ENCODE measurements at regions not wholly inside any gene's neighbourhood (a gene's known extent, or its start where the extent isn't known, plus 50 kb on each side); places are given as distances from the start of the nearest gene placed in this dataset.

- Histone ChIP-seq H3K4me3 (no peak overlapping the region), H3K4me2 (ENCODE audit: control insufficient read depth, insufficient read depth) (no peak overlapping the region), H3K36me3 (ENCODE audit: control insufficient read depth in 2 of 2, insufficient read depth in 2 of 2, low read length in 1 of 2) (no peaks in the 10 kb centered on the region), H4K20me1 (ENCODE audit: control insufficient read depth, insufficient read depth) (no peaks in the 10 kb centered on the region), H3K9me3 (replicated peaks; ENCODE audit: control insufficient read depth, insufficient read depth, low read length) (no peaks in the 10 kb centered on the region), H3K4me1 (ENCODE audit: control insufficient read depth, insufficient read depth, low read length) (no peaks in the 10 kb centered on the region), H2AFZ (ENCODE audit: control insufficient read depth, low read depth, low read length) (no peak overlapping the region), H3K79me2 (ENCODE audit: control insufficient read depth, insufficient read depth, low read length) (no peaks in the 10 kb centered on the region), H3K27ac (ENCODE audit: control insufficient read depth, insufficient read depth) (no peak overlapping the region), H3K27me3 (replicated peaks in 1 of 2; ENCODE audit: control insufficient read depth in 2 of 2, insufficient read depth in 2 of 2, low read length in 1 of 2) (no peaks in the 10 kb centered on the region), H3K9ac (ENCODE audit: control insufficient read depth, insufficient read depth, low read length) (no peak overlapping the region)
- TF ChIP-seq IRF4 (IDR thresholded peaks at IDR 0.05; ENCODE audit: low read depth, low read length) = no peak
- TF ChIP-seq ZNF687 (IDR thresholded peaks at IDR 0.05) = no peak
- TF ChIP-seq TCF3 (IDR thresholded peaks at IDR 0.05; ENCODE audit: borderline replicate concordance, insufficient read depth, low read depth, low read length) = no peak
- no peak for TF ChIP-seq ZZZ3 (IDR thresholded peaks at IDR 0.05; ENCODE audit: control insufficient read depth, insufficient read length, low read depth)
- TF ChIP-seq PAX5 (IDR thresholded peaks at IDR 0.05; ENCODE audit: borderline replicate concordance, low read depth, low read length) = no peak
- no peak for TF ChIP-seq POLR2AphosphoS2 (IDR thresholded peaks at IDR 0.05; ENCODE audit: low read depth, low read length)
- no peak for TF ChIP-seq STAT3 (IDR thresholded peaks at IDR 0.05; ENCODE audit: low read depth, low read length)
- TF ChIP-seq MYC (IDR thresholded peaks at IDR 0.05; ENCODE audit: insufficient read depth, insufficient read length, insufficient replicate concordance, low read length, severe bottlenecking) = no peak
- TF ChIP-seq HCFC1 (IDR thresholded peaks at IDR 0.05; ENCODE audit: low read length) = no peak
- no peak for TF ChIP-seq SUZ12 (IDR thresholded peaks at IDR 0.05; ENCODE audit: unreplicated experiment)
- no peak for TF ChIP-seq E2F4 (IDR thresholded peaks at IDR 0.05; ENCODE audit: low read depth, low read length)
- no peak for TF ChIP-seq MYB (IDR thresholded peaks at IDR 0.05; ENCODE audit: borderline replicate concordance, low read depth, low read length)
- no peak for TF ChIP-seq ELK1 (IDR thresholded peaks at IDR 0.05; ENCODE audit: low read depth, low read length)
- no peak for TF ChIP-seq PAX8 (IDR thresholded peaks at IDR 0.05)
- TF ChIP-seq PML (IDR thresholded peaks at IDR 0.05; ENCODE audit: low read length) = no peak
- TF ChIP-seq MTA2 (IDR thresholded peaks at IDR 0.05; ENCODE audit: low read depth) = no peak
- no peak for TF ChIP-seq BCL3 (IDR thresholded peaks at IDR 0.05; ENCODE audit: borderline replicate concordance, insufficient read depth, low read depth, low read length, poor library complexity, severe bottlenecking)
- TF ChIP-seq FOXK2 (IDR thresholded peaks at IDR 0.05) = no peak
- RAD21 ChIA-PET (ENCODE audit: unreplicated experiment) = no interaction called here
- ATAC-seq = no peak
- DNase-seq (ENCODE audit: low read depth, low spot score) = no peak
- intact Hi-C loops (cut with micrococcal nuclease; ENCODE audit: unreplicated experiment) = no loop called here
- in situ Hi-C loops (cut with MboI) = no loop called here
- WGBS (ENCODE audit: insufficient coverage, insufficient replicate concordance, low lambda C conversion rate, missing lambda C conversion rate) = 25% methylated on average over 2 of the region's 2 CpGs
- no TSS peak for BruUV-seq (replicated peaks)
- SMC1A ChIA-PET (ENCODE audit: uncharacterized antibody, unreplicated experiment) = no interaction called here
- FAIRE-seq = no peak
- CTCF ChIA-PET = no interaction called here
- POLR2A ChIA-PET = no interaction called here
These were observed 519.1 kb upstream of the EYS start for GRCh38 chr6:66226109-66226508.
